Chondrocyte (in vitro differentiated cells): ENCODE measurements at regions not wholly inside any gene's neighbourhood (a gene's known extent, or its start where the extent isn't known, plus 50 kb on each side); places are given as distances from the start of the nearest gene placed in this dataset.

Experiments used
- DNase-seq: peaks from one replicate; pipeline ENCODE4 v3.0.0; 2021; ENCODE audit warnings: mixed read lengths, low spot score
- H3K27ac Mint-ChIP-seq: one replicate; pipeline ENCODE4 v1.8.0; 2021; ENCODE audit warnings: mild to moderate bottlenecking, moderate library complexity, mixed read lengths; ENCODE audit not compliant: unreplicated experiment
- H3K27me3 Mint-ChIP-seq: 2 replicates; pipeline ENCODE4 v1.8.0; 2021; ENCODE audit warnings: low read depth, mixed read lengths
- H3K36me3 Mint-ChIP-seq: 2 replicates; pipeline ENCODE4 v1.8.0; 2021; ENCODE audit warnings: low read depth, mixed read lengths
- H3K4me1 Mint-ChIP-seq: 2 replicates; pipeline ENCODE4 v1.8.0; 2021; ENCODE audit warnings: low read depth, mild to moderate bottlenecking, mixed read lengths
- H3K4me3 Mint-ChIP-seq: one replicate; pipeline ENCODE4 v1.8.0; 2021; ENCODE audit warnings: mild to moderate bottlenecking, moderate library complexity, mixed read lengths; ENCODE audit not compliant: unreplicated experiment
- H3K9me3 Mint-ChIP-seq: 2 replicates; pipeline ENCODE4 v1.8.0; 2021; ENCODE audit warnings: low read depth, mixed read lengths
- CTCF ChIP-seq: fragments of 200-600 bp; sonication (generic); IDR thresholded peaks from 2 replicates; pipeline ENCODE4 v1.5.0; 2021; ENCODE audit warnings: antibody characterized with exemption, mild to moderate bottlenecking, moderate library complexity

- H3K36me3 Mint-ChIP-seq = peaks cover 8% of the 10 kb centered on the region
- H3K27me3 Mint-ChIP-seq = no peaks in the 10 kb centered on the region
- no peak for TF ChIP-seq CTCF
- no peak overlapping the region for H3K4me3 Mint-ChIP-seq
- H3K27ac Mint-ChIP-seq = no peak overlapping the region
- DNase-seq = no peak
- H3K4me1 Mint-ChIP-seq = peaks cover 53% of the 10 kb centered on the region
- peaks cover 34% of the 10 kb centered on the region for H3K9me3 Mint-ChIP-seq
Observed at GRCh38 chr21:27061770-27062169, 94.9 kb upstream of the ADAMTS5 start.

GRCh38 chr21:27060190-27060589 lies 93.3 kb upstream of the ADAMTS5 start:
- Mint-ChIP-seq H3K4me3 (no peak overlapping the region), H3K9me3 (peaks cover 27% of the 10 kb centered on the region), H3K27ac (no peak overlapping the region), H3K36me3 (peaks cover 7% of the 10 kb centered on the region), H3K27me3 (no peaks in the 10 kb centered on the region), H3K4me1 (peaks cover 51% of the 10 kb centered on the region)
- TF ChIP-seq CTCF = no peak
- no peak for DNase-seq

- TF ChIP-seq CTCF = no peak
Observed at GRCh38 chr21:27058673-27059605, 92.1 kb upstream of the ADAMTS5 start.

GRCh38 chr21:27057997-27058396 lies 91.1 kb upstream of the ADAMTS5 start:
- DNase-seq = no peak
- no peak for TF ChIP-seq CTCF
- Mint-ChIP-seq H3K9me3 (peaks cover 17% of the 10 kb centered on the region), H3K4me3 (no peak overlapping the region), H3K4me1 (peaks cover 35% of the 10 kb centered on the region), H3K27ac (no peak overlapping the region), H3K27me3 (no peaks in the 10 kb centered on the region), H3K36me3 (peaks cover 6% of the 10 kb centered on the region)

More at GRCh38 chr21:27058673-27059605, 92.1 kb upstream of the ADAMTS5 start:
- no peak overlapping the region for H3K4me3 Mint-ChIP-seq
- no peaks in the 10 kb centered on the region for H3K27me3 Mint-ChIP-seq
- H3K27ac Mint-ChIP-seq = peak overlapping the region; percentile 81
- H3K4me1 Mint-ChIP-seq = peaks cover 39% of the 10 kb centered on the region
- DNase-seq = no peak
- peaks cover 9% of the 10 kb centered on the region for H3K36me3 Mint-ChIP-seq
- H3K9me3 Mint-ChIP-seq = peaks cover 26% of the 10 kb centered on the region

GRCh38 chr21:27047658-27048314 lies 80.9 kb upstream of the ADAMTS5 start:
- H3K27me3 Mint-ChIP-seq = no peaks in the 10 kb centered on the region

More at GRCh38 chr21:27047658-27048314, 80.9 kb upstream of the ADAMTS5 start:
- Mint-ChIP-seq H3K36me3 (no peaks in the 10 kb centered on the region), H3K4me1 (peaks cover 24% of the 10 kb centered on the region), H3K4me3 (no peak overlapping the region), H3K27ac (peak overlapping the region; percentile 75), H3K9me3 (no peaks in the 10 kb centered on the region)
- TF ChIP-seq CTCF = no peak
- no peak for DNase-seq
